ENCODE measurements at regions not wholly inside any gene's neighbourhood (a gene's known extent, or its start where the extent isn't known, plus 50 kb on each side); places are given as distances from the start of the nearest gene placed in this dataset.

DNA sequence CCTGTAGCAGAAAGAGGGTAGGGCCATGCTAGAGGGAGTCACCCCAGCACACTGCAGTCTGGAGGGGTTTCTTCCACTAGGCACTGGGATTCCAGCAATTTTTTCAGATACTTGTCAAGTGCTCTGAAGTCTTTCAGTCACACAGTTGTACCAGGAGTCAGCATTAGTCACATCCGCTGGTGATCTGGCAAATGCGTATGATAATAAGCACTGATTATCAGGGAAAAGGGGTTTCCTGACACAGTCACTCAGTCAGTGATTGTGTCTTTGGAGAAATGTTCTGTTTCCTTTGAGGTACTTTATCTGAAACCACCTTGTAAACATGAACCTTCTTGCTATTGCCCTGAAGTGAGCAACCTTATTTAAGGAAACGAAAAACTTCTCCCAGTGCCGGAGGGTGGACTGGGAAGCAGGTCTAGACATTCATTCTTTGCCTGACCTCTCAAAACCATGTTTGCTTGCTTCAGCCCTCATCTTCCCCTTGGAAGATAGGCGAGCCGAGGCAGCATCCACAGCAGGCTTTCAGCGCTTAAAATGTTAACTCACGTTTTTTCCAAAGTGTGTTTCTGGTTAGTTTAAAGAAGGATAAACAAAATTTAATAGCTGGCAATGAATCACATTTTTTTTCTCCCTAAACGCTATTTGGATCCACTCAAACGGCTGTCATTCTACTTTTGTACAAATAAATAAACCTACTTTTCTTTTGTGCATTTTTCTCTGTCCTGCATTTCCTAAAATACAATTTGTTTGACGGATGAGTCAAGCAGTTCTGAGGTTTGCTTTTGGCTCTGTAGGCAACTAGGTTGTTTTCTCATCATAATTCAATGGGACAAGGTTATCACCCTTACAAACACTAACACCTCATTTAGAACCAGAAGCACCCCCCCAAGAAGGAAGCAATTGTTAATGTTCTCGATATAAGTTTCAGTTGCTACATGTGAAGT is 77.7 kb downstream of the FOXD1 start:
- no peaks in the 10 kb centered on the region for H3K36me3 ChIP-seq (ENCODE audit: control insufficient read depth, insufficient read depth, low read length)
- peak overlapping the region; percentile 34 for H3K27ac ChIP-seq (ENCODE audit: insufficient read depth, low read length)
- peak overlapping the region; percentile 0 to 81; a peak in 3 of 4 replicates for H4K8ac ChIP-seq (ENCODE audit: low read depth in 2 of 2, low read length in 2 of 2)
- BruUV-seq (replicated peaks): TSS peak; percentile 96
- H3K4me1 ChIP-seq (ENCODE audit: control insufficient read depth, insufficient read depth, low read length): peaks cover 26% of the 10 kb centered on the region
- peak overlapping the region; percentile 51 for H3K18ac ChIP-seq (ENCODE audit: low read depth, low read length)
- ATAC-seq (ENCODE audit: low read depth) (peak; percentile 73), DNase-seq (peak; percentile 98)
- H3K9me3 ChIP-seq (ENCODE audit: control insufficient read depth, insufficient read depth, low read length): no peaks in the 10 kb centered on the region
- ChIA-PET CTCF (no interaction called here), POLR2A (ENCODE audit: unreplicated experiment) (no interaction called here)
- peak overlapping the region; percentile 89 for H2BK20ac ChIP-seq (ENCODE audit: low read depth, low read length)
- peak overlapping the region; percentile 9; the same call in 1 of the 2 replicates for H3K4me3 ChIP-seq (ENCODE audit: insufficient read depth, low read depth, low read length)
- peak overlapping the region; percentile 91 for H2AK9ac ChIP-seq (replicated peaks; ENCODE audit: low read depth, low read length, poor library complexity)
- H2BK5ac ChIP-seq (ENCODE audit: low read depth, low read length, poor library complexity, severe bottlenecking): peak overlapping the region; percentile 92
- H2AK5ac ChIP-seq (ENCODE audit: low read depth, low read length): peak overlapping the region; percentile 77
- H2AFZ ChIP-seq (replicated peaks; ENCODE audit: low read length, poor library complexity): peak overlapping the region; percentile 65
- in situ Hi-C loops (cut with MboI; ENCODE audit: low sequenced_read_pairs) (no loop called here), dilution Hi-C loops (cut with HindIII; ENCODE audit: low sequenced_read_pairs, unreplicated experiment) (no loop called here), intact Hi-C loops (cut with micrococcal nuclease) (no loop called here)
- H3K4me2 ChIP-seq (ENCODE audit: low read depth, low read length): peak overlapping the region; percentile 63
- peaks cover 0 to 52% of the 10 kb centered on the region in 2 experiments; a peak in 2 of 4 replicates for H3K79me1 ChIP-seq (ENCODE audit: low read depth in 1 of 2, low read length in 2 of 2)
- peaks cover 4% of the 10 kb centered on the region; the same call in 1 of the 2 replicates for H4K20me1 ChIP-seq (ENCODE audit: insufficient read depth, low read length)
- no peak overlapping the region; the same call in 1 of the 2 replicates for H3K9ac ChIP-seq (ENCODE audit: low read depth, low read length)
- peaks cover 38% of the 10 kb centered on the region for H3K9me1 ChIP-seq (ENCODE audit: insufficient read depth, low read length)
- peak overlapping the region; percentile 96 for H3K23ac ChIP-seq (ENCODE audit: low read depth, low read length)
- H2BK15ac ChIP-seq (ENCODE audit: low read depth, low read length): peak overlapping the region; percentile 94; the same call in 2 of the 3 replicates
- no CpG with 5 or more reads among the region's 12 CpGs for WGBS, 2 experiments (ENCODE audit: extremely low coverage in 2 of 2, insufficient read length in 1 of 2)
- peak overlapping the region; percentile 89 for H3K14ac ChIP-seq (replicated peaks; ENCODE audit: low read depth, low read length)
- peak overlapping the region; percentile 83 for H3K56ac ChIP-seq (ENCODE audit: extremely low read depth, insufficient read depth, low read length)
- peak overlapping the region; percentile 93 for H3K4ac ChIP-seq (ENCODE audit: low read depth, low read length)
- H4K5ac ChIP-seq (ENCODE audit: low read depth, low read length): peak overlapping the region; percentile 42; the same call in 1 of the 2 replicates
- peak overlapping the region; percentile 75 for H4K91ac ChIP-seq (ENCODE audit: insufficient read depth, low read depth, low read length)
- peak overlapping the region; percentile 93 for H2BK120ac ChIP-seq (ENCODE audit: low read depth, low read length)
- H3K27me3 ChIP-seq (ENCODE audit: control insufficient read depth, insufficient read depth, low read length): no peaks in the 10 kb centered on the region
- TF ChIP-seq RFX5 (IDR thresholded peaks at IDR 0.05; ENCODE audit: low read depth, low read length): no peak
- peak; percentile 0; the same call in 1 of the 2 replicates for TF ChIP-seq SMC3 (IDR thresholded peaks at IDR 0.05; ENCODE audit: low read depth, low read length)
- TF ChIP-seq MAZ (IDR thresholded peaks at IDR 0.05; ENCODE audit: borderline replicate concordance, low read depth, low read length): no peak
- TF ChIP-seq, protein P1, sequence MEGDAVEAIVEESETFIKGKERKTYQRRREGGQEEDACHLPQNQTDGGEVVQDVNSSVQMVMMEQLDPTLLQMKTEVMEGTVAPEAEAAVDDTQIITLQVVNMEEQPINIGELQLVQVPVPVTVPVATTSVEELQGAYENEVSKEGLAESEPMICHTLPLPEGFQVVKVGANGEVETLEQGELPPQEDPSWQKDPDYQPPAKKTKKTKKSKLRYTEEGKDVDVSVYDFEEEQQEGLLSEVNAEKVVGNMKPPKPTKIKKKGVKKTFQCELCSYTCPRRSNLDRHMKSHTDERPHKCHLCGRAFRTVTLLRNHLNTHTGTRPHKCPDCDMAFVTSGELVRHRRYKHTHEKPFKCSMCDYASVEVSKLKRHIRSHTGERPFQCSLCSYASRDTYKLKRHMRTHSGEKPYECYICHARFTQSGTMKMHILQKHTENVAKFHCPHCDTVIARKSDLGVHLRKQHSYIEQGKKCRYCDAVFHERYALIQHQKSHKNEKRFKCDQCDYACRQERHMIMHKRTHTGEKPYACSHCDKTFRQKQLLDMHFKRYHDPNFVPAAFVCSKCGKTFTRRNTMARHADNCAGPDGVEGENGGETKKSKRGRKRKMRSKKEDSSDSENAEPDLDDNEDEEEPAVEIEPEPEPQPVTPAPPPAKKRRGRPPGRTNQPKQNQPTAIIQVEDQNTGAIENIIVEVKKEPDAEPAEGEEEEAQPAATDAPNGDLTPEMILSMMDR (conservative IDR thresholded peaks at IDR 0.05; ENCODE audit: low read depth, low read length): no peak
- TF ChIP-seq, protein P2, sequence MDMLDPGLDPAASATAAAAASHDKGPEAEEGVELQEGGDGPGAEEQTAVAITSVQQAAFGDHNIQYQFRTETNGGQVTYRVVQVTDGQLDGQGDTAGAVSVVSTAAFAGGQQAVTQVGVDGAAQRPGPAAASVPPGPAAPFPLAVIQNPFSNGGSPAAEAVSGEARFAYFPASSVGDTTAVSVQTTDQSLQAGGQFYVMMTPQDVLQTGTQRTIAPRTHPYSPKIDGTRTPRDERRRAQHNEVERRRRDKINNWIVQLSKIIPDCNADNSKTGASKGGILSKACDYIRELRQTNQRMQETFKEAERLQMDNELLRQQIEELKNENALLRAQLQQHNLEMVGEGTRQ (IDR thresholded peaks at IDR 0.05; ENCODE audit: low read depth, low read length): no peak
- TF ChIP-seq MAFK (IDR thresholded peaks at IDR 0.05; ENCODE audit: low read depth, low read length): peak; percentile 47
- peak; percentile 35; the same call in 1 of the 2 replicates for TF ChIP-seq CEBPB (IDR thresholded peaks at IDR 0.05; ENCODE audit: low read depth, low read length)
- no peak; the same call in 1 of the 2 replicates for TF ChIP-seq CHD1 (IDR thresholded peaks at IDR 0.05; ENCODE audit: low read depth, low read length)
- peak; percentile 48 for TF ChIP-seq NFE2L2 (IDR thresholded peaks at IDR 0.05; ENCODE audit: low read depth, low read length)
- TF ChIP-seq, protein P3, sequence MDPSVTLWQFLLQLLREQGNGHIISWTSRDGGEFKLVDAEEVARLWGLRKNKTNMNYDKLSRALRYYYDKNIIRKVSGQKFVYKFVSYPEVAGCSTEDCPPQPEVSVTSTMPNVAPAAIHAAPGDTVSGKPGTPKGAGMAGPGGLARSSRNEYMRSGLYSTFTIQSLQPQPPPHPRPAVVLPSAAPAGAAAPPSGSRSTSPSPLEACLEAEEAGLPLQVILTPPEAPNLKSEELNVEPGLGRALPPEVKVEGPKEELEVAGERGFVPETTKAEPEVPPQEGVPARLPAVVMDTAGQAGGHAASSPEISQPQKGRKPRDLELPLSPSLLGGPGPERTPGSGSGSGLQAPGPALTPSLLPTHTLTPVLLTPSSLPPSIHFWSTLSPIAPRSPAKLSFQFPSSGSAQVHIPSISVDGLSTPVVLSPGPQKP (IDR thresholded peaks at IDR 0.05; ENCODE audit: borderline replicate concordance, low read depth, low read length): no peak
- TF ChIP-seq POLR2A (IDR thresholded peaks at IDR 0.05; ENCODE audit: low read depth, low read length): peak; percentile 63
- TF ChIP-seq BHLHE40 (IDR thresholded peaks at IDR 0.05; ENCODE audit: low read depth, low read length): peak; percentile 73
- no peak for TF ChIP-seq RCOR1 (IDR thresholded peaks at IDR 0.05; ENCODE audit: insufficient replicate concordance, low read length)

All from IMR-90 (cell line).